ENCODE measurements at regions not wholly inside any gene's neighbourhood (a gene's known extent, or its start where the extent isn't known, plus 50 kb on each side); places are given as distances from the start of the nearest gene placed in this dataset.

DNA sequence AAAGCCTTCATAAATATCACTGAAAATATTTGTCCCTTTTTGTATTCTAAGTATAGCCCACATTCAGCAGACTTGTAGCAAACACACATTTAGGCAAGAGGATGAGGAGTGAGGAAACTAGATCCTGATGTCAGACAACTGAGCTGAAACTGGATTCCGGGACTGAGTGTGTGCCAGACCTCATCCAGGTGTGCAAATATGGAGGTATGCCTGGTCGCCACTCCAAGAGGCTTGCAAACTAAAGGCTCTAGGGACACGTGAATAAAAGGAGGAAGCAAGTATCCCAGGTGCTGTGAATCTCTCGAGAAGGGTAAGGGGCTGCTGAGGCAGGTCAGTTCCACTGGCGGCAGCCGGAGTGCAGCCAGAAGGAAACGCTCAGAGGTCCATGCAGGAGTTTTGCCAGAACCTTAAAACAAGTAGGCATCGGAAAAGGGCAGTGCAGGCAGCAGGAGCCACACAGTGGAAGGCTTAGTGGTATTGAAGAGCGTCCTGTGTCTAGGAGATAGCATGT is 77.4 kb upstream of the ALDH1B1 start:
- no peak overlapping the region for H3K27ac ChIP-seq
- TF ChIP-seq ZFX (IDR thresholded peaks at IDR 0.05) (no peak), CTCF (conservative IDR thresholded peaks at IDR 0.05) (no peak)

- no peak overlapping the region for H3K27ac ChIP-seq
- TF ChIP-seq ZFX (IDR thresholded peaks at IDR 0.05): no peak
- no peak for TF ChIP-seq CTCF (conservative IDR thresholded peaks at IDR 0.05)
These were observed 79.1 kb upstream of the ALDH1B1 start for GRCh38 chr9:38313421-38313820.

- TF ChIP-seq CTCF (conservative IDR thresholded peaks at IDR 0.05) (no peak), ZFX (IDR thresholded peaks at IDR 0.05) (no peak)
- H3K27ac ChIP-seq: no peak overlapping the region
These were observed 80.1 kb upstream of the ALDH1B1 start for GRCh38 chr9:38312406-38312805.

DNA sequence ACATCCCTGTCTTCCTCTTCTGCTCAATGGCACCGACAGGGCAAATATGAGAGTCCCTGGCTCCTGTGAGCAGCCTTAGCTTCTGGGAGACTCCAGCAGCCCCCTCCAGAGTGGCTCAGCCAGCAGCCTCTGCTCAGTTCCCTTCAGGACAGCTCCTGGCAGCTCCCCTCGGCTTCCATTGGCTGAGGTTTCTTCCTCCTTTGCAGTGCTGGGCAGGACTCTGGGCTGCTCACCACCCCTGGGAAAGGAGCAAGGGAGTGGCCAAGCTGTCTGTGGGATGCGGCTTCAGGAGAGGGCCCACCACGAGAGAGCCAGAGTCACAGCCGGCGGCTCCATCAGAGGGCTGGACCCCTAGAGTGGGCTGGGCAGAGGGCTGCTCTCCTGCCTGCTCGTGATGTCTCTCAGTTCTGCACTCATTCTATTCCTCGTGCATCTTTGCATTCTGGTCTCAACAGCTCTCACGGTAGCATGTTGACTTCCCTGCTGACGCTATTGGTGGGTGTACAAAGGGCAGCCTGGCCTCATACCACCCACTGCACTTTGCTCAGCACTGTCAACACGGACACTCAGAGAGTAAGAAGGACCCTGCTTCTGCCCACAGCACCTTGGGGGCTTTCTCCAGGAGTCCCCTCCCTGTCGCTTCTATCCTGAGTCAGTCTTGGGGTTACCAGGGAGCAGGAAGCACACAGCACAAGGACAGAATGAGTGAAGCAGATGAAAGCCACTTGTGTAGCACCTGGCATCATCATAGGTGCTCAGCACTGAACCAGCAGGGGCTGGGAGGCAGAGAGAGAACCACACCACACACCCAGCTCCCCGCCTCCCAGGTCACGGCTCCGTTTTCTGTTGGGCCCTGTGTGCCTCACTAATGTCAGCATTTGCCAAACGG is 80.9 kb upstream of the ALDH1B1 start:
- TF ChIP-seq CTCF (conservative IDR thresholded peaks at IDR 0.05) (no peak), ZFX (IDR thresholded peaks at IDR 0.05) (no peak)
- no peak overlapping the region for H3K27ac ChIP-seq

DNA sequence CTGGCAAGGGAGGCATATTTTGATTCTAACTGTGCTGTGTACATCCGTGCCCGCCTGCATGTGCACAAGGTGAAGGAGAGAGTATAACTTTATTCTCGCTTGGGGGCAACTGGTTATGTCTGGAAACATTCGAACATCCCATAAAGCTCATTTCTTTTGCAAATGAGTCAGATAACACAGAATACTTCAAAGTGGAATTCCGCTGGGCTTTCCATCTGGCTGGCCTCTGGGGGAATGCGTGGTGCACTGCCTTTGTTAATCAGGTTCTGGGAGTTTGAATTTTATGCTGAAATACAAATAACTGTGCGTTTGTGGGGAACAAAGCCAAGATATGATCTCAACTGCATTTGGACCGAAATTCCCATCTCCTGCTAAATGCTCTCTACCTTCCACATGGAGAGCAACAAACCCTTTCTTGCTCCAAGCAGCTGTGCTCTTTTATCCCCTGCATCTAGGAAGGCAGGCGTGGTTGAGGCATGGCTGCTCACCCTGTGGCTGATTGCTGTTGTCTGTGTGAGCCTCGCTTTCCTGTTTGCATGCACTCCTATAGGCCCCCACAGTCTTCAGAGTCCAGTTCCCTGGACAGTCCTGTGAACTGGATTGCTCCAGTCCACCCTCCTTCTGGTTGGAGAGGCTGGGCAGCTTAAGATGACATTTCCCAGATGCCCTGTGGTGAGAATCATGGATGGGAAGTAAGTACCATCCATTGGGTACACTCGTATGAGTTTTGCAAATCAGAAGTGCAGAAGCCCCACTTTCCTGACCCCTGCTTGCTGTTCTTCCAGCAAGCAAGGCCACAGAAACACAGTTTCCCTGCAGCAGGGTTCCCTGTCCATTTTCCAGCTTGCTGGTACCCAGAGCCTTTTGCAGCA is 82.9 kb upstream of the ALDH1B1 start:
- TF ChIP-seq CTCF (conservative IDR thresholded peaks at IDR 0.05): no peak
- no peak overlapping the region for H3K27ac ChIP-seq

DNA sequence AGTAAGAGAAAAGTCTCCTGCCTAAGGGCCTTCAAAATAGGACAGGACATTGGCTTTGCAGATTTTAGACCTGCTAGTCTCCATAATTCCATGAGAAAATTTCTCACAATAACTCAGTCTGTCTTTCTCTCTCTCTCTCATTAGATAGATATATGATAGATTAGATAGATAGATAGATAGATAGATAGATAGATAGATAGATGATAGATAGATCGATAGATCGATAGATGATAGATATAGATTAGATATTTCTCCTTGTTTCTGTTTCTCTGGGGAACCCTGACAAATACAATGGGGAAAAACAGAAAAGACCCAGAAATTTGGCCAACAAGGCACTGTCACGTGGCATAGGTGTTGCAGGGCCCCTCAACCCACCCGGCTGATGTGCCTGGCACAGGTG is 84.4 kb upstream of the ALDH1B1 start:
- no peak overlapping the region for H3K27ac ChIP-seq
- no peak for TF ChIP-seq ZFX (IDR thresholded peaks at IDR 0.05)
- no peak for TF ChIP-seq CTCF (conservative IDR thresholded peaks at IDR 0.05)

DNA sequence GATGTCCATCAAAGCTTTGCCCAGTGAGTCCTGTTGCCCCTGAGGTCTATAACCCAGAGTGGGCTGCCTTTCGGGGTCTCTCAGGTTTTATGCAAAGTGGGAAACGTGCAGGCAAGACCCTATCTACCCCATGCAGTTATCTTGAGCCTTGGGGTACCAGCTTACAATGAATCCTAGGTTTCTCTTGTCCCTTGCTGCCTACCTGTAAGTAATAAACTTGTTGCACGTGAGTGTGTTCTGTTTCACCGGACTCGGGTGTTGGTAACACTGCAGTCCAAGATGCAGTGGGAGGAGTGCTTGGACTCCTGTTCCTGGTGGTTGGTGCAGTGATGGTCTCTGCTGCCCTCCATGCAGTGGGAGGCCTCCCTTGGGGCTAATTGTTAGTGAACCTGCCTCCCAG is 85.6 kb upstream of the ALDH1B1 start:
- no peak overlapping the region for H3K27ac ChIP-seq
- TF ChIP-seq ZFX (IDR thresholded peaks at IDR 0.05) (no peak), CTCF (conservative IDR thresholded peaks at IDR 0.05) (no peak)
